Left ventricle myocardium inferior (tissue), 1 donor: ENCODE measurements at regions not wholly inside any gene's neighbourhood (a gene's known extent, or its start where the extent isn't known, plus 50 kb on each side); places are given as distances from the start of the nearest gene placed in this dataset.

ENCODE experiments used
- DNase-seq: peaks from one replicate; pipeline ENCODE4 v3.0.0-alpha.2; 2020
- H3K27ac ChIP-seq: fragments of 200-600 bp; replicated peaks from 2 replicates; pipeline ENCODE4 v1.8.0; 2021
- H3K27me3 ChIP-seq: fragments of 200-600 bp; 2 replicates; pipeline ENCODE4 v1.8.0; 2021; ENCODE audit warnings: low read depth
- H3K36me3 ChIP-seq: fragments of 200-600 bp; 2 replicates; pipeline ENCODE4 v1.8.0; 2021
- H3K4me1 ChIP-seq: fragments of 200-600 bp; 2 replicates; pipeline ENCODE4 v1.8.0; 2021
- H3K4me3 ChIP-seq: fragments of 200-600 bp; 2 replicates; pipeline ENCODE4 v1.8.0; 2021; ENCODE audit warnings: mild to moderate bottlenecking, moderate library complexity
- H3K9me3 ChIP-seq: fragments of 200-600 bp; replicated peaks from 2 replicates; pipeline ENCODE4 v1.8.0; 2021
- CTCF ChIP-seq: fragments of 200-600 bp; IDR thresholded peaks from 2 replicates; pipeline ENCODE4 v1.8.0; 2021; ENCODE audit warnings: antibody characterized with exemption, mild to moderate bottlenecking, borderline replicate concordance
- intact Hi-C: fragments of 100-400 bp; cut with micrococcal nuclease; formaldehyde crosslinking; loops from one replicate; pipeline ENCODE4 v1.11.0; 2022
- donor health status: DM: no; HTN: yes; CAD: no; lungs with severe emphysema.

GRCh38 chr15:69903470-69904469, 193.9 kb downstream of the TLE3 start:
- no peak for DNase-seq
- Histone ChIP-seq H3K27me3 (peaks cover 35% of the 10 kb centered on the region), H3K36me3 (no peaks in the 10 kb centered on the region), H3K4me3 (no peak overlapping the region), H3K9me3 (no peaks in the 10 kb centered on the region), H3K4me1 (no peaks in the 10 kb centered on the region), H3K27ac (no peak overlapping the region)
- intact Hi-C loops = no loop called here
- TF ChIP-seq CTCF = no peak

GRCh38 chr15:69906256-69907185, 191.2 kb downstream of the TLE3 start:
- Histone ChIP-seq H3K27ac (no peak overlapping the region), H3K27me3 (peaks cover 36% of the 10 kb centered on the region), H3K36me3 (no peaks in the 10 kb centered on the region), H3K9me3 (no peaks in the 10 kb centered on the region), H3K4me1 (no peaks in the 10 kb centered on the region), H3K4me3 (no peak overlapping the region)
- no peak for DNase-seq
- TF ChIP-seq CTCF = no peak
- intact Hi-C loops = no loop called here

GRCh38 chr15:69908060-69908459, 189.7 kb downstream of the TLE3 start:
- TF ChIP-seq CTCF = no peak
- Histone ChIP-seq H3K27ac (no peak overlapping the region), H3K4me3 (no peak overlapping the region), H3K36me3 (no peaks in the 10 kb centered on the region), H3K27me3 (peaks cover 49% of the 10 kb centered on the region), H3K9me3 (no peaks in the 10 kb centered on the region), H3K4me1 (no peaks in the 10 kb centered on the region)
- intact Hi-C loops = no loop called here
- no peak for DNase-seq

- H3K4me3 ChIP-seq = no peak overlapping the region
- no peak for DNase-seq
- no peaks in the 10 kb centered on the region for H3K4me1 ChIP-seq
- H3K36me3 ChIP-seq = no peaks in the 10 kb centered on the region
- H3K9me3 ChIP-seq = no peaks in the 10 kb centered on the region
- intact Hi-C loops = no loop called here
- no peak overlapping the region for H3K27ac ChIP-seq
- H3K27me3 ChIP-seq = peaks cover 55% of the 10 kb centered on the region
- no peak for TF ChIP-seq CTCF
These were observed 188.9 kb downstream of the TLE3 start for GRCh38 chr15:69908590-69909420.
